ENCODE measurements at regions not wholly inside any gene's neighbourhood (a gene's known extent, or its start where the extent isn't known, plus 50 kb on each side); places are given as distances from the start of the nearest gene placed in this dataset.
"Not testable (repeated sequence)": the region's sequence is repeated elsewhere in the genome, so short reads cannot be mapped to it uniquely, and the experiment has no call there.

DNA sequence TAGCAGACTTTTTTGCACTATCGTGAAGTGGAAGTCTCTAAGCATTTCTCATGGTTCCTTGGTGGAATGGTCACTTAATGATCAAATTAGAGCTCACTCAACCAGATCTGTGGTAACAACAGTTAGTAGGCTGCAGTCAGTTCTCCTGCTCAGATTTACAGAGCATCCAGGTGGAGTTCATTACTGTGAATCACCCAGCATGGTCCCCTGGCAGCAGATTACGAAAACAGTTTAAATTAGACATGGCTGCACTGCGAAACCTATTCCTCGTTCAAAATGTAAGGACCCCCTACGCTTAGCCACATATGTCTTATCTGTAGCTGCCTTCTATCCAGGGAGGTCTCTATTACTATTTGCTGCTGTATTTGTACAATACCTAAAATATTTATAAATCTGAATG, 823.6 kb upstream of the ARRDC3 start:
- 89% methylated on average over 5 of the region's 5 CpGs for WGBS
- Histone ChIP-seq H3K36me3 (ENCODE audit: insufficient read depth, low read length) (no peaks in the 10 kb centered on the region), H3K9ac (ENCODE audit: low read depth, low read length) (no peak overlapping the region), H3K4me1 (ENCODE audit: insufficient read depth, low read length) (no peaks in the 10 kb centered on the region), H3K27ac (ENCODE audit: low read depth, low read length) (no peak overlapping the region), H3K4me3 (ENCODE audit: low read length) (no peak overlapping the region), H3K9me3 (ENCODE audit: insufficient read depth, low read depth, low read length) (peaks cover 3% of the 10 kb centered on the region; the same call in 1 of the 2 replicates), H3K27me3 (ENCODE audit: insufficient read depth, low read length) (no peaks in the 10 kb centered on the region)

DNA sequence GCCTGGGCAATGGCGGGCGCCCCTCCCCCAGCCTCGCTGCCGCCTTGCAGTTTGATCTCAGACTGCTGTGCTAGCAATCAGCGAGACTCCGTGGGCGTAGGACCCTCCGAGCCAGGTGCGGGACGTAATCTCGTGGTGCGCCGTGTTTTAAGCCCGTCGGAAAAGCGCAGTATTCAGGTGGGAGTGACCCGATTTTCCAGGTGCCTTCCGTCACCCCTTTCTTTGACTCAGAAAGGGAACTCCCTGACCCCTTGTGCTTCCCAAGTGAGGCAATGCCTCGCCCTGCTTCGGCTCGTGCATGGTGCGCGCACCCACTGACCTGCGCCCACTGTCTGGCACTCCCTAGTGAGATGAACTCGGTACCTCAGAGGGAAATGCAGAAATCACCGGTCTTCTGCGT, 815.9 kb upstream of the ARRDC3 start:
- H3K9ac ChIP-seq (ENCODE audit: low read depth, low read length); H3K27me3 ChIP-seq (ENCODE audit: insufficient read depth, low read length); H3K27ac ChIP-seq (ENCODE audit: low read depth, low read length); H3K4me1 ChIP-seq (ENCODE audit: insufficient read depth, low read length); H3K9me3 ChIP-seq (ENCODE audit: insufficient read depth, low read depth, low read length); H3K36me3 ChIP-seq (ENCODE audit: insufficient read depth, low read length): not testable (repeated sequence)
- 0 out of 2 replicates have a peak overlapping the region, but pooled peaks have one; percentile 0 for H3K4me3 ChIP-seq (ENCODE audit: low read length)
- WGBS = 89% methylated on average over 27 of the region's 27 CpGs

DNA sequence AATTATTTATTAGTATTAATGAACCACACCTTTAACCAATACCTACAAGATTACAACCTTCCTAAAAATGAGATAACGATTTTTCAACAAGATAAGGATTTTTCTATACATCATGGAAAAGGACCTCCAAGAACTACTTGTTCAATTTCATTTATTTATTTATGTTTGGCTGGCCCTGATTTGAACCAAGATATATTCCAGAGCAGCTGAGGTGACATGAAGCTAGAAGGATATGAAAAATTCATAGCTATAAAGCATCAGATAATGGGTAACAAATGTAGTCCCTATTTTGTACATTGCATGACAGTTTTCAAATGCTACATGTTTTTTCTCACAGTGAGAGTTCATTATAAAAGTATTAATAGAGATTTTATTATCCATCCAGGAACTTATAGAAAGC, 798.5 kb upstream of the ARRDC3 start:
- Histone ChIP-seq H3K36me3 (ENCODE audit: insufficient read depth, low read length) (no peaks in the 10 kb centered on the region), H3K27ac (ENCODE audit: low read depth, low read length) (no peak overlapping the region), H3K4me3 (ENCODE audit: low read length) (no peak overlapping the region), H3K27me3 (ENCODE audit: insufficient read depth, low read length) (no peaks in the 10 kb centered on the region), H3K4me1 (ENCODE audit: insufficient read depth, low read length) (no peaks in the 10 kb centered on the region), H3K9me3 (ENCODE audit: insufficient read depth, low read depth, low read length) (no peaks in the 10 kb centered on the region), H3K9ac (ENCODE audit: low read depth, low read length) (no peak overlapping the region)
- WGBS = no CpG with 5 or more reads among the region's 1 CpG

DNA sequence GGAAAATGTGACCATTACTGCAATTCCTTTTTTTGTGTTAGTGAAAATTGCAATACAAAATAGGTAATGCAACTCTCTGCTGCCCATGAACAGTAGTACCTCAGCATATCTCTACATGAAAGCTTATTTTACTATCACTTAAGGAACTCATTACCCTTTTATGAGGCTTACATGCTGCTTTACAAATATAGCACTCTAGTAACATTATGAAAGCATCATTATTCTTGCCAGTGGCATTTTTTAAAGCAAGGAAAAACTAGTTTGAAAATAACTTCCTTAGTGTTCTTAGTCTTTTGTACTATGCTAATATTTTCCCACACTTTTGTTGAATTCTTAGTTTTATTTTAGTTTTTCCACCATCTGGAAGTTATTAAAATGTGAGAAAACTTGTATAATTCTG, 797.3 kb upstream of the ARRDC3 start:
- H3K4me1 ChIP-seq (ENCODE audit: insufficient read depth, low read length) = no peaks in the 10 kb centered on the region
- H3K36me3 ChIP-seq (ENCODE audit: insufficient read depth, low read length) = no peaks in the 10 kb centered on the region

DNA sequence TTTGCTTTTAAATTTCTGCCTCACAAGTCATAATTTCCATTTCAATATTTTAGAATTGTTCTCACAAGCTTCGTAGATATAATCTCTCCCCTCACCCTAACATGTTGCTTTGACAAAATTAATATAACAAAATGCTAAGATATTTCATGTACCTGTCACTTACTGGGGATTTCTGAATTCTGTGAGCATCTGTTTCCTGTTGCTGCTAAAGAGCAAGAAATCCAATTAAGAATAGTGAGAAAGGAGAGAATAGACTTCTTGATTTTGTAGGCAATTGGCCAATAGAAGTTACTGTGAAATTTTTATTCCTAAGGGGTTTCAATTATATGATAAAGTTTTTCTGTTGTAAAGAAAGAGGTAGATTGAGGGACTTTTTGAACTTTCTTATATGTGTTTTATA, 796.5 kb upstream of the ARRDC3 start:
- H3K9ac ChIP-seq (ENCODE audit: low read depth, low read length) = no peak overlapping the region
- WGBS = 92% methylated on average over 1 of the region's 1 CpG

More for the DNA sequence above, 797.3 kb upstream of the ARRDC3 start:
- Histone ChIP-seq H3K9ac (ENCODE audit: low read depth, low read length) (no peak overlapping the region), H3K4me3 (ENCODE audit: low read length) (no peak overlapping the region), H3K27me3 (ENCODE audit: insufficient read depth, low read length) (no peaks in the 10 kb centered on the region), H3K9me3 (ENCODE audit: insufficient read depth, low read depth, low read length) (no peaks in the 10 kb centered on the region), H3K27ac (ENCODE audit: low read depth, low read length) (no peak overlapping the region)

DNA sequence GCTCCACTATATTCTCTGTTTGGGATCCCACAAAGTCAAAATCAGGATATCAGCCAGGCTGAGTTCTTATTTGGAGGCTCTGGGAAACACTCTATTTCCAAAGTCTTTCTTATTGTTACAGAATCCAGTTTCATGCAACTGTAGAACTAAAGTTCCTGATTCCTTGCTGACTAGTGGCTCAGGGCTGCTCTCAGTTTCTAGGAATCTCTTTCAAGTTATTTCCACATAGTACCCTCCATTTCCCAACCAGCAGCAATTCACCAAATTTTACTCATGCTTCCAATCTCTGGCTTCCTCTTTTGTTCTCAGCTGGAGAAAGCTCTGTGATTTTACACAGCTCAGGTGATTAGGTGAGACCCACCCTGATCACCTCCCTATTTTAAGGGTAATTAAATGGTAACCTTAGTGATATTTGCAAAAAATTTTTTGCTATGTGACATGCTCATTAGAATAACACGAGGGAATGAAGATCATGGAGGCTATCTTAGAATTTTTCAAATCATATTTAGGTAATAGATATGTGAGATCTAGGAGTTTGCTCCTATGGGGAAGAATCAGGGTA, 794.9 kb upstream of the ARRDC3 start:
- Histone ChIP-seq H3K27ac (ENCODE audit: low read depth, low read length) (no peak overlapping the region), H3K4me1 (ENCODE audit: insufficient read depth, low read length) (no peaks in the 10 kb centered on the region), H3K9ac (ENCODE audit: low read depth, low read length) (no peak overlapping the region), H3K4me3 (ENCODE audit: low read length) (no peak overlapping the region), H3K36me3 (ENCODE audit: insufficient read depth, low read length) (no peaks in the 10 kb centered on the region), H3K27me3 (ENCODE audit: insufficient read depth, low read length) (no peaks in the 10 kb centered on the region), H3K9me3 (ENCODE audit: insufficient read depth, low read depth, low read length) (no peaks in the 10 kb centered on the region)
- 79% methylated on average over 1 of the region's 1 CpG for WGBS

More for the DNA sequence above, 796.5 kb upstream of the ARRDC3 start:
- Histone ChIP-seq H3K27me3 (ENCODE audit: insufficient read depth, low read length) (no peaks in the 10 kb centered on the region), H3K27ac (ENCODE audit: low read depth, low read length) (no peak overlapping the region), H3K4me3 (ENCODE audit: low read length) (no peak overlapping the region), H3K9me3 (ENCODE audit: insufficient read depth, low read depth, low read length) (no peaks in the 10 kb centered on the region), H3K36me3 (ENCODE audit: insufficient read depth, low read length) (no peaks in the 10 kb centered on the region), H3K4me1 (ENCODE audit: insufficient read depth, low read length) (no peaks in the 10 kb centered on the region)

DNA sequence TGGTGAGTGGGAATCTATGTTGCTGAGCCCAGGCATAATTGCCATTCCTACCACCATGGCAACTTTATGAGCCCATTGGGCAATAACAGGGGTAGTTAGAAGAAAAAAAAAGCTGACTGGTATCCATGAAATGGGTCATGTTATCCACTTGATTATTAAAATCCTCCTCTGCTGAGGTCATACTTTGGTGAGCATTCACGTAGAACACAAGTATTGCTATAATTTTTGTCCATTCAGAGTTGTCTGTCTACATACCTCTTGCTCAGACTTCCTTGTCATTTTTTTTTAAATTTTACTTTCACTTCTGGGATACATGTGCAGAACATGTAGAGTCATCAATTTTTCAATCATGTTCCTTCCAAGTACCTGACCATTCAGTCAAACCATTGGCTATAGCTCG, 780.8 kb upstream of the ARRDC3 start:
- Histone ChIP-seq H3K27me3 (ENCODE audit: insufficient read depth, low read length) (no peaks in the 10 kb centered on the region), H3K4me3 (ENCODE audit: low read length) (no peak overlapping the region), H3K4me1 (ENCODE audit: insufficient read depth, low read length) (peaks cover 3% of the 10 kb centered on the region; the same call in 1 of the 2 replicates), H3K9ac (ENCODE audit: low read depth, low read length) (no peak overlapping the region), H3K9me3 (ENCODE audit: insufficient read depth, low read depth, low read length) (no peaks in the 10 kb centered on the region), H3K27ac (ENCODE audit: low read depth, low read length) (no peak overlapping the region), H3K36me3 (ENCODE audit: insufficient read depth, low read length) (no peaks in the 10 kb centered on the region)
- WGBS = 94% methylated on average over 1 of the region's 2 CpGs

DNA sequence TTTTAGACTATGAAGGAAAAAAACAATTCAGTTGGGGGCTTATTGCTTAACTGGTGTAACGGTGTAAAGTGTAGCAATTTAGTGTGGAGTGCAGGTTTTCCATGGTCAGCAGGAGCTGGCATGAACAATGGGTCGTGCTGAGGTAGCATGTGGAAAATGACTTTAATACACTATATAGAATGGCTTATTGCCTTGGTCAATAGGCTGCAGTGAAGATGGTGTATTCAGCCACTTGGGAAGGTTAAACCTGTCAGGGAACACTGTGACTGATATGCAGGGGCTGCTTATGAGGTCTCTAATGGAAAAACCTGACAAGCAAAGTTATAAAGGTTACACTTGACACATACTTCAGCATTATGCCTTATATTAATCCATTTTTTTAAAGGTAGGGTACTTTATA, 764.7 kb upstream of the ARRDC3 start:
- no peaks in the 10 kb centered on the region for H3K9me3 ChIP-seq (ENCODE audit: insufficient read depth, low read depth, low read length)
- H3K4me1 ChIP-seq (ENCODE audit: insufficient read depth, low read length) = no peaks in the 10 kb centered on the region
- WGBS = 97% methylated on average over 2 of the region's 2 CpGs
- H3K27ac ChIP-seq (ENCODE audit: low read depth, low read length) = no peak overlapping the region
- no peak overlapping the region for H3K4me3 ChIP-seq (ENCODE audit: low read length)
- no peaks in the 10 kb centered on the region for H3K27me3 ChIP-seq (ENCODE audit: insufficient read depth, low read length)
- H3K9ac ChIP-seq (ENCODE audit: low read depth, low read length) = no peak overlapping the region
- H3K36me3 ChIP-seq (ENCODE audit: insufficient read depth, low read length) = no peaks in the 10 kb centered on the region

DNA sequence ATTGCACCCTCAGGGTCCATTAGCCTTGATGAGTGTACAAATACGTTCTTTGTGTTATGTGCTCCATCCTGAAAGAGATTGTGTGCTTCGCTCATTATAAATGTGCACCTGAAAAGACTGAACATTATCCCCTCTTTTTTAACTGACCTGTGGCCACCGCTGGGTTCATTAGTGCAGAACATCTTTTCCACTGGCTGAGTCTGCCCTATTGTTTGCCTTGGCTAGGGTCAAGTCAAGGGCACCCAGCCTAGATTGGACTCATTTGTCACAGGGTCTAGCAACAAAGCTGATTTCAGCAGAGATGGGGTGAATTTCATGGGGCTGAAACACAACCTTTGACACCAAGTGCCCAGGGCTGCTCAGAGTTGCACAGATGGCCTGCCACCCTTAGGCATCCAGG, 764.1 kb upstream of the ARRDC3 start:
- 95% methylated on average over 3 of the region's 3 CpGs for WGBS
- Histone ChIP-seq H3K4me1 (ENCODE audit: insufficient read depth, low read length) (no peaks in the 10 kb centered on the region), H3K27ac (ENCODE audit: low read depth, low read length) (no peak overlapping the region), H3K4me3 (ENCODE audit: low read length) (no peak overlapping the region), H3K27me3 (ENCODE audit: insufficient read depth, low read length) (no peaks in the 10 kb centered on the region), H3K9ac (ENCODE audit: low read depth, low read length) (no peak overlapping the region), H3K36me3 (ENCODE audit: insufficient read depth, low read length) (no peaks in the 10 kb centered on the region), H3K9me3 (ENCODE audit: insufficient read depth, low read depth, low read length) (no peaks in the 10 kb centered on the region)

DNA sequence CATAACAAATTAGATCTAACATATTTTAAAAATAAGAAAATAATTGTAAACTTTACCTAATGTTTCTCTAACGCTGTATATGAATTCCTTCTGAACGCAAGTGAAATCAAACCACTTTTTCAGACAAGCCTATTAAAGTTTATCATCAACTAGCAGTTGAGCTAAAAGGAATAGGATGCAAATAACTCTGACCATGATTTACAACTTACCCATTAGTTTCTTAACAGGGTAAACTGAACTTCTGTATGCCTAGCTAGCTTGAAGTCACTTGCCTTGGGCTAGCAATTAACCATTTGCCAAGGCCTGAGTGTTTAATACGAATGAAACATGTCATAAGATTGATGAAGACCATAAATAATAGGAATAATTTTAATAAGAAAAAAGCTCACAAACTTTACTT, 762.7 kb upstream of the ARRDC3 start:
- WGBS = 86% methylated on average over 3 of the region's 3 CpGs
- H3K27me3 ChIP-seq (ENCODE audit: insufficient read depth, low read length) = no peaks in the 10 kb centered on the region
- H3K27ac ChIP-seq (ENCODE audit: low read depth, low read length) = no peak overlapping the region
- no peaks in the 10 kb centered on the region for H3K4me1 ChIP-seq (ENCODE audit: insufficient read depth, low read length)
- no peak overlapping the region for H3K9ac ChIP-seq (ENCODE audit: low read depth, low read length)
- no peak overlapping the region for H3K4me3 ChIP-seq (ENCODE audit: low read length)
- H3K9me3 ChIP-seq (ENCODE audit: insufficient read depth, low read depth, low read length) = no peaks in the 10 kb centered on the region
- no peaks in the 10 kb centered on the region for H3K36me3 ChIP-seq (ENCODE audit: insufficient read depth, low read length)

DNA sequence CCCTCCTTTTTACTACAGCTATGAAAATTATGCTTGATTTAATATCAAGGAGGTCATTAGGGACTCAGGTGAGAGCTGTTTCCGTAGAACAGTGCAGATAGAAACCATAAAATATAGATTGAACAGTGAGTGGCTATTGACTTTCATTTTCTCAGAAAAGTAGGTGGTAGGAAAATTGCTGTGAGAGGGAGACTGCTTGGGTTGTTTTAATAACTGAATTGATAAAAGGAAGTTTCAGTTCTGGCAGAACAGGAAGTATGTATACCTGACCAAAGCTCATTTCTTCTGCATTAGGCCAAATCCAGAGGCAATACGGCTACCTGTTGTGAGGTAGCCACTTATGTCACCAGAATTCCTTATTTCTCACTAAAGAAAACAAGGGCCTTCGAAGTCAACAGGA, 761.7 kb upstream of the ARRDC3 start:
- Histone ChIP-seq H3K9ac (ENCODE audit: low read depth, low read length) (no peak overlapping the region), H3K9me3 (ENCODE audit: insufficient read depth, low read depth, low read length) (no peaks in the 10 kb centered on the region), H3K27ac (ENCODE audit: low read depth, low read length) (no peak overlapping the region), H3K27me3 (ENCODE audit: insufficient read depth, low read length) (no peaks in the 10 kb centered on the region), H3K4me3 (ENCODE audit: low read length) (no peak overlapping the region), H3K36me3 (ENCODE audit: insufficient read depth, low read length) (no peaks in the 10 kb centered on the region), H3K4me1 (ENCODE audit: insufficient read depth, low read length) (no peaks in the 10 kb centered on the region)
- over 99% methylated on average over 3 of the region's 3 CpGs for WGBS

DNA sequence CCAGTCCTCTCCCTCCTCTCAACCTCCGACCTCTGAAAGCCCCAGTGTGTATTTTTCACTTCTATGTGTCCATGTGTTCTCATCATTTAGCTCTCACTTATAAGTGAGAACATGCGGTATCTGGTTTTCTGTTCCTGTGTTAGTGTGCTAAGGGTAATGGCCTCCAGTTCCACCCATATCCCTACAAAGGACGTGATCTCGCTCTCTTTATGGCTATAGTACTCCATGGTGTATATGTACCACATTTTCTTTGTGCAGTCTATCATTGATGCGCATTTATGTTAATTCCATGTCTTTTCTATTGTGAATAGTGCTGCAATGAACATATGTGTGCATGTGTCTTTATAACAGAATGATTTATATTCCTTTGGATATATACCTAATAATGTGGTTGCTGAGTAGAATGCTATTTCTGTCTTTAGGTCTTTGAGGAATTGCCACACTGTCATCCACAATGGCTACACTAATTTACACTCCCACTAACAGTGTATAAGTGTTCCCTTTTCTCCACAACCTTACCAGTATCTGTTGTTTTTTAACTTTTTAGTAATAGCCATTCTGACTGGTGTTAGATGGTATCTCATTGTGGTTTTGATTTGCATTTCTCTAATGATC, 749.3 kb upstream of the ARRDC3 start:
- H3K9me3 ChIP-seq (ENCODE audit: insufficient read depth, low read depth, low read length); H3K36me3 ChIP-seq (ENCODE audit: insufficient read depth, low read length); H3K27ac ChIP-seq (ENCODE audit: low read depth, low read length); H3K4me3 ChIP-seq (ENCODE audit: low read length); H3K4me1 ChIP-seq (ENCODE audit: insufficient read depth, low read length); H3K27me3 ChIP-seq (ENCODE audit: insufficient read depth, low read length); H3K9ac ChIP-seq (ENCODE audit: low read depth, low read length): not testable (repeated sequence)
- 98% methylated on average over 5 of the region's 5 CpGs for WGBS
